SK-N-SH treated with all-trans-retinoic acid at 6 μM for 48 hours (cell line): ENCODE measurements at regions not wholly inside any gene's neighbourhood (a gene's known extent, or its start where the extent isn't known, plus 50 kb on each side); places are given as distances from the start of the nearest gene placed in this dataset.

Experiments
- CSRNP3 ChIP-seq: fragments of 250-450 bp; sonication (Bioruptor Pico); IDR thresholded peaks from 2 replicates; pipeline ENCODE4 v1.5.1; 2021; ENCODE audit warnings: mild to moderate bottlenecking, moderate library complexity
- OSR1 ChIP-seq: fragments of 250-450 bp; sonication (Bioruptor Pico); IDR thresholded peaks from 2 replicates; pipeline ENCODE4 v1.8.0; 2022; ENCODE audit warnings: moderate library complexity, mild to moderate bottlenecking, inconsistent platforms
- RARB ChIP-seq: fragments of 250-450 bp; sonication (Bioruptor Pico); IDR thresholded peaks from 2 replicates; pipeline ENCODE4 v1.8.0; 2021; ENCODE audit warnings: mild to moderate bottlenecking, moderate library complexity
- ZFP30 ChIP-seq: fragments of 450-650 bp; formaldehyde crosslinking; IDR thresholded peaks from 2 replicates; pipeline ENCODE4 v1.5.0; 2022; ENCODE audit warnings: mild to moderate bottlenecking, moderate library complexity

GRCh38 chr20:39117491-39117890 lies 155.3 kb downstream of the DHX35 start:
- TF ChIP-seq ZFP30 (CRISPR knock-in tag) (no peak), CSRNP3 (CRISPR knock-in tag) (no peak), RARB (CRISPR knock-in tag) (no peak), OSR1 (CRISPR knock-in tag) (no peak)
